Neural cell (in vitro differentiated cells): ENCODE measurements at regions not wholly inside any gene's neighbourhood (a gene's known extent, or its start where the extent isn't known, plus 50 kb on each side); places are given as distances from the start of the nearest gene placed in this dataset.

ENCODE experiments used
- H2AFZ ChIP-seq: fragments of 200-600, 300-800 bp; sonication (generic), shearing (Covaris generic); 2 replicates; pipeline ENCODE4 v1.6.0; 2014; ENCODE audit warnings: low read depth, mild to moderate bottlenecking, antibody characterized with exemption, low read length, moderate library complexity
- H3F3A ChIP-seq: fragments of 200-600 bp; shearing (Covaris generic); 2 replicates; pipeline ENCODE4 v1.6.1; 2016; ENCODE audit warnings: mild to moderate bottlenecking, moderate library complexity, mixed read lengths, antibody characterized with exemption, low read length; ENCODE audit not compliant: insufficient read depth, poor library complexity, severe bottlenecking
- H3K27ac ChIP-seq: fragments of 200-600, 300-800 bp; sonication (generic), shearing (Covaris generic); 2 replicates; pipeline ENCODE4 v1.5.1; 2014; ENCODE audit warnings: mild to moderate bottlenecking, low read length, moderate library complexity
- H3K27me3 ChIP-seq: fragments of 300-800, 200-600 bp; sonication (generic), shearing (Covaris generic); 2 replicates; pipeline ENCODE4 v1.6.0; 2014; ENCODE audit warnings: mild to moderate bottlenecking, low read depth, low read length, moderate library complexity; ENCODE audit not compliant: insufficient read depth
- H3K36me3 ChIP-seq: fragments of 300-800, 200-600 bp; sonication (generic), shearing (Covaris generic); 2 replicates; pipeline ENCODE4 v1.5.1; 2014; ENCODE audit warnings: mild to moderate bottlenecking, antibody characterized with exemption, low read length, moderate library complexity; ENCODE audit not compliant: insufficient read depth
- H3K4me2 ChIP-seq: fragments of 300-800, 200-600 bp; sonication (generic), shearing (Covaris generic); 2 replicates; pipeline ENCODE4 v1.6.0; 2014; ENCODE audit warnings: mild to moderate bottlenecking, low read length
- H3K4me3 ChIP-seq: fragments of 300-800, 200-600 bp; sonication (generic), shearing (Covaris generic); 2 replicates; pipeline ENCODE4 v1.5.1; 2014; ENCODE audit warnings: mild to moderate bottlenecking, low read length, moderate library complexity
- H3K79me2 ChIP-seq: fragments of 200-600 bp; shearing (Covaris generic); replicated peaks from 2 replicates; pipeline ENCODE4 v1.6.0; 2014; ENCODE audit warnings: mild to moderate bottlenecking, low read length, moderate library complexity; ENCODE audit not compliant: insufficient read depth
- H3K9ac ChIP-seq: fragments of 300-800, 200-600 bp; sonication (generic), shearing (Covaris generic); 2 replicates; pipeline ENCODE4 v1.6.1; 2016; ENCODE audit warnings: mild to moderate bottlenecking, low read length, mixed read lengths
- H3K9me2 ChIP-seq: fragments of 200-600 bp; shearing (Covaris generic); 2 replicates; pipeline ENCODE4 v1.6.1; 2016; ENCODE audit warnings: mild to moderate bottlenecking, low read length, mixed read lengths; ENCODE audit not compliant: insufficient read depth
- H3K9me3 ChIP-seq: fragments of 200-600, 300-800 bp; sonication (generic), shearing (Covaris generic); 2 replicates; pipeline ENCODE4 v1.6.1; 2016; ENCODE audit warnings: mild to moderate bottlenecking, mixed run types, low read length, moderate library complexity, mixed read lengths
- H4K20me1 ChIP-seq: fragments of 200-600 bp; shearing (Covaris generic); 2 replicates; pipeline ENCODE4 v1.6.1; 2016; ENCODE audit warnings: mild to moderate bottlenecking, mixed run types; ENCODE audit not compliant: insufficient read depth
- EP300 ChIP-seq: fragments of 450-650 bp; conservative IDR thresholded peaks from 2 replicates; pipeline ENCODE4 v1.6.1; 2014; ENCODE audit warnings: antibody characterized with exemption, mild to moderate bottlenecking, moderate library complexity; ENCODE audit not compliant: poor library complexity, severe bottlenecking
- EZH2 ChIP-seq: fragments of 200-600, 300-800 bp; shearing (Covaris generic), sonication (generic); IDR thresholded peaks from 2 replicates; pipeline ENCODE4 v1.6.1; 2014; ENCODE audit warnings: antibody characterized with exemption, low read length, borderline replicate concordance, mild to moderate bottlenecking; ENCODE audit not compliant: insufficient read depth, poor library complexity, severe bottlenecking
- MXI1 ChIP-seq: fragments of 450-650 bp; conservative IDR thresholded peaks from 2 replicates; pipeline ENCODE4 v1.6.1; 2014; ENCODE audit warnings: antibody characterized with exemption, mild to moderate bottlenecking; ENCODE audit not compliant: poor library complexity, severe bottlenecking
- POLR2AphosphoS5 ChIP-seq: IDR thresholded peaks from 2 replicates; pipeline ENCODE4 v1.6.1; 2012
- RAD21 ChIP-seq: fragments of 450-650 bp; conservative IDR thresholded peaks from 2 replicates; pipeline ENCODE4 v1.6.1; 2014; ENCODE audit warnings: antibody characterized with exemption, mild to moderate bottlenecking, moderate library complexity
- SMC3 ChIP-seq: fragments of 450-650 bp; conservative IDR thresholded peaks from 2 replicates; pipeline ENCODE4 v1.6.1; 2014; ENCODE audit warnings: antibody characterized with exemption, mild to moderate bottlenecking, moderate library complexity; ENCODE audit not compliant: poor library complexity
- TAF1 ChIP-seq: IDR thresholded peaks from 2 replicates; pipeline ENCODE4 v1.6.1; 2012; ENCODE audit warnings: low read depth
- TF ChIP-seq, protein P1 (sequence below): fragments of 450-650 bp; IDR thresholded peaks from 2 replicates; pipeline ENCODE4 v1.5.1; 2014; ENCODE audit warnings: antibody characterized with exemption, mild to moderate bottlenecking, moderate library complexity; ENCODE audit not compliant: poor library complexity, severe bottlenecking
- TF ChIP-seq, protein P2 (sequence below): IDR thresholded peaks from 2 replicates; pipeline ENCODE4 v1.6.1; 2012; ENCODE audit warnings: borderline replicate concordance

DNA sequence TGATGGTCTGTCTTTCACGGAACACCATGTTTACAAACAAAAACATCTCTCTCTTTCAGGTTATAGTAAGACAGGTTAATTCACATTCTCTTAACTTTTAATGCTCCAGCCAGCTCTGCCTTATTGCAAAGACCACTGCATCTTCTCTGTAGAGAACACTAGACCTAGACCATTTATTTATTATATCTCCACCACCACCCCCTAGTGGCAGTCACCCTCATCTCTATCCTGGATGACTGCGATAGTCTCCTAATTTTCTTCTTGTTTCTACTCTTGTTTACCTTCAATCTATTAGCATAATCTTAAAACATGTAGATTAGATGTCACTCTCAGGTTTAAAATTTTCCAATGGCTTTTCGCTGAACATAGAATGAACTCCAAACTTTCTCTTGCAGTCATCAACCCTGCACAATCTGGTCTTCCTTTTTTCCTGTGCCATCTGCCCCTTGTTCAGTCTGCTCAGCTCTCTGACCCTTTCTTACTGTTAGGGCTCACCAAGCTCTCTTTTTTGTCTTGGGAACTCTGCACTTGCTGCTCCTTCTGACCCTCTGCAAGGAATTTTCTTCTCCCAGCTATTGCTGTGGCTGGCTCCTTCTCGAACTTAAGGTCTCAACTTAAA lies 155.6 kb downstream of the SQOR start:
- H3K27me3 ChIP-seq: no peaks in the 10 kb centered on the region
- no peaks in the 10 kb centered on the region for H3K79me2 ChIP-seq

DNA sequence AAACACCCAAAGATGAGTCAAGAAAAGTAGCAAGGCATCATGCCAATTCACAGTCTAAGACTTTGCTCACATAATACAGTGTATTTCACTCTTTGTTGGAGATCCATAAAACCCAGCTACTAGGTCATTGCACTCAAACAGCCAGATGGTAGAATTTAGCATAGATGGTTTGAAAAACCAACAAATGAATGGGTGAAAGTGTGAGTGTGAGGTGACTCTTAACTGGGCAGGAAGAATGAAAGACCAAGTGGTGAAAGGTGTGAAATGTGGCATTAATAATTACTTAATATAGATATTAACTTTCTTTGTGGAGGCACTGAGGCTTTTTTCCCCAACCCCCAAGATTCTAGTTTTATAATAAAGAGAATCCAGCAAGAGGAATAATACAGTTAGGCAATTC lies 159.5 kb downstream of the SQOR start:
- H3K27ac ChIP-seq: peak overlapping the region; percentile 69
- TF ChIP-seq EP300: no peak
- TF ChIP-seq POLR2AphosphoS5: no peak
- no peak for TF ChIP-seq TAF1
- no peak for TF ChIP-seq EZH2
- no peak for TF ChIP-seq SMC3
- no peak for TF ChIP-seq RAD21
- TF ChIP-seq, protein P1, sequence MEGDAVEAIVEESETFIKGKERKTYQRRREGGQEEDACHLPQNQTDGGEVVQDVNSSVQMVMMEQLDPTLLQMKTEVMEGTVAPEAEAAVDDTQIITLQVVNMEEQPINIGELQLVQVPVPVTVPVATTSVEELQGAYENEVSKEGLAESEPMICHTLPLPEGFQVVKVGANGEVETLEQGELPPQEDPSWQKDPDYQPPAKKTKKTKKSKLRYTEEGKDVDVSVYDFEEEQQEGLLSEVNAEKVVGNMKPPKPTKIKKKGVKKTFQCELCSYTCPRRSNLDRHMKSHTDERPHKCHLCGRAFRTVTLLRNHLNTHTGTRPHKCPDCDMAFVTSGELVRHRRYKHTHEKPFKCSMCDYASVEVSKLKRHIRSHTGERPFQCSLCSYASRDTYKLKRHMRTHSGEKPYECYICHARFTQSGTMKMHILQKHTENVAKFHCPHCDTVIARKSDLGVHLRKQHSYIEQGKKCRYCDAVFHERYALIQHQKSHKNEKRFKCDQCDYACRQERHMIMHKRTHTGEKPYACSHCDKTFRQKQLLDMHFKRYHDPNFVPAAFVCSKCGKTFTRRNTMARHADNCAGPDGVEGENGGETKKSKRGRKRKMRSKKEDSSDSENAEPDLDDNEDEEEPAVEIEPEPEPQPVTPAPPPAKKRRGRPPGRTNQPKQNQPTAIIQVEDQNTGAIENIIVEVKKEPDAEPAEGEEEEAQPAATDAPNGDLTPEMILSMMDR: no peak
- TF ChIP-seq, protein P2, sequence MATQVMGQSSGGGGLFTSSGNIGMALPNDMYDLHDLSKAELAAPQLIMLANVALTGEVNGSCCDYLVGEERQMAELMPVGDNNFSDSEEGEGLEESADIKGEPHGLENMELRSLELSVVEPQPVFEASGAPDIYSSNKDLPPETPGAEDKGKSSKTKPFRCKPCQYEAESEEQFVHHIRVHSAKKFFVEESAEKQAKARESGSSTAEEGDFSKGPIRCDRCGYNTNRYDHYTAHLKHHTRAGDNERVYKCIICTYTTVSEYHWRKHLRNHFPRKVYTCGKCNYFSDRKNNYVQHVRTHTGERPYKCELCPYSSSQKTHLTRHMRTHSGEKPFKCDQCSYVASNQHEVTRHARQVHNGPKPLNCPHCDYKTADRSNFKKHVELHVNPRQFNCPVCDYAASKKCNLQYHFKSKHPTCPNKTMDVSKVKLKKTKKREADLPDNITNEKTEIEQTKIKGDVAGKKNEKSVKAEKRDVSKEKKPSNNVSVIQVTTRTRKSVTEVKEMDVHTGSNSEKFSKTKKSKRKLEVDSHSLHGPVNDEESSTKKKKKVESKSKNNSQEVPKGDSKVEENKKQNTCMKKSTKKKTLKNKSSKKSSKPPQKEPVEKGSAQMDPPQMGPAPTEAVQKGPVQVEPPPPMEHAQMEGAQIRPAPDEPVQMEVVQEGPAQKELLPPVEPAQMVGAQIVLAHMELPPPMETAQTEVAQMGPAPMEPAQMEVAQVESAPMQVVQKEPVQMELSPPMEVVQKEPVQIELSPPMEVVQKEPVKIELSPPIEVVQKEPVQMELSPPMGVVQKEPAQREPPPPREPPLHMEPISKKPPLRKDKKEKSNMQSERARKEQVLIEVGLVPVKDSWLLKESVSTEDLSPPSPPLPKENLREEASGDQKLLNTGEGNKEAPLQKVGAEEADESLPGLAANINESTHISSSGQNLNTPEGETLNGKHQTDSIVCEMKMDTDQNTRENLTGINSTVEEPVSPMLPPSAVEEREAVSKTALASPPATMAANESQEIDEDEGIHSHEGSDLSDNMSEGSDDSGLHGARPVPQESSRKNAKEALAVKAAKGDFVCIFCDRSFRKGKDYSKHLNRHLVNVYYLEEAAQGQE: no peak
- TF ChIP-seq MXI1: no peak
- no peak overlapping the region for H3K4me2 ChIP-seq

More for the DNA sequence above, 155.6 kb downstream of the SQOR start:
- Histone ChIP-seq H3K9me2 (no peaks in the 10 kb centered on the region), H3K4me2 (no peak overlapping the region), H3F3A (no peaks in the 10 kb centered on the region), H3K4me3 (no peak overlapping the region), H3K27ac (no peak overlapping the region), H2AFZ (no peak overlapping the region), H4K20me1 (no peaks in the 10 kb centered on the region), H3K36me3 (no peaks in the 10 kb centered on the region), H3K9me3 (no peaks in the 10 kb centered on the region), H3K9ac (no peak overlapping the region)
- TF ChIP-seq EP300 (no peak), SMC3 (no peak), RAD21 (peak; percentile 20), TAF1 (no peak), EZH2 (no peak), MXI1 (no peak), POLR2AphosphoS5 (no peak)
- TF ChIP-seq, protein P2: no peak
- TF ChIP-seq, protein P1: peak; percentile 49

More for the DNA sequence above, 159.5 kb downstream of the SQOR start:
- Histone ChIP-seq H3K36me3 (no peaks in the 10 kb centered on the region), H3K4me3 (no peak overlapping the region), H3K9me3 (no peaks in the 10 kb centered on the region), H3K27me3 (no peaks in the 10 kb centered on the region), H2AFZ (no peak overlapping the region), H3K9me2 (no peaks in the 10 kb centered on the region), H4K20me1 (no peaks in the 10 kb centered on the region), H3F3A (no peaks in the 10 kb centered on the region), H3K9ac (no peak overlapping the region), H3K79me2 (no peaks in the 10 kb centered on the region)
